Adrenal gland (tissue), 9 donors: ENCODE measurements at regions not wholly inside any gene's neighbourhood (a gene's known extent, or its start where the extent isn't known, plus 50 kb on each side); places are given as distances from the start of the nearest gene placed in this dataset.

Source experiments
- DNase-seq, 7 donors: peaks; one replicate each; pipeline ENCODE4 v3.0.0-alpha.2; 2019 to 2020
- H3K27ac ChIP-seq, 5 donors: fragments of 200-600 bp; sonication (generic) in 4 of 5; 1 replicate in 3 of 5; 2 replicates in 2 of 5; pipeline versions ENCODE4 v1.5.1 to v1.8.0; 2016 to 2020; ENCODE audit warnings: mild to moderate bottlenecking in 1 of 5
- H3K27me3 ChIP-seq: fragments of 200-600 bp; 2 replicates; pipeline ENCODE4 v1.8.0; 2021
- H3K36me3 ChIP-seq, 2 donors: fragments of 200-600 bp; replicated peaks in 1 of 2; 1 replicate in 1 of 2; 2 replicates in 1 of 2; pipeline versions ENCODE4 v1.5.1 to v1.8.0; 2018 to 2022
- H3K4me1 ChIP-seq, 2 donors: fragments of 200-600 bp; replicated peaks in 1 of 2; 1 replicate in 1 of 2; 2 replicates in 1 of 2; pipeline versions ENCODE4 v1.5.1 to v1.8.0; 2018 to 2021
- H3K4me3 ChIP-seq, 4 donors: fragments of 200-600 bp; sonication (generic) in 3 of 4; one replicate each; pipeline ENCODE4 v1.5.1; 2016 to 2018
- H3K9me3 ChIP-seq, 3 donors: fragments of 200-600 bp; sonication (generic) in 1 of 3; replicated peaks in 1 of 3; 1 replicate in 2 of 3; 2 replicates in 1 of 3; pipeline versions ENCODE4 v1.5.1 to v1.8.0; 2016 to 2021
- POLR2A ChIP-seq, 2 donors: fragments of 450-650 bp; IDR thresholded peaks; one replicate each; pipeline ENCODE4 v1.6.1; 2017; ENCODE audit warnings: antibody characterized with exemption in 2 of 2, mild to moderate bottlenecking in 2 of 2, moderate library complexity in 1 of 2
- WGBS, 4 donors: extraction: QIAGEN DNeasy Blood & Tissue Kit in 2 of 4; methylation state at CpG; one replicate each; pipeline versions ENCODE4 v1.1.5 to v1.1.7; 2013 to 2017; 5-methylcytosine and 5-hydroxymethylcytosine counted together
- intact Hi-C, 2 donors: fragments of 100-400 bp; cut with DNase I; formaldehyde crosslinking; loops; one replicate each; pipeline versions ENCODE4 v1.14.1 to v1.15.0; 2022 to 2023
- TF ChIP-seq, protein P1 (sequence below), 6 experiments: fragments of 450-650 bp in 4 of 6; fragments of 200-600 bp in 2 of 6; sonication (generic) in 1 of 6; IDR thresholded peaks; 1 replicate in 5 of 6; 2 replicates in 1 of 6; pipeline versions ENCODE4 v1.5.1 to v1.8.0; 2016 to 2021; ENCODE audit warnings: antibody characterized with exemption in 6 of 6, mild to moderate bottlenecking in 2 of 6, moderate library complexity in 1 of 6
- donor health status: healthy with polysubstance abuse.
- donor health status: Bipolar disorder and iron deficiency.
- donor health status: DM: yes; HTN: yes; CAD: no.
- donor health status: DM: no; HTN: no; CAD: no.
- donor health status: DM: no; HTN: no; CAD: no.

GRCh38 chr15:61301701-61302100, 72.6 kb upstream of the RORA start:
- H3K9me3 ChIP-seq: no peaks in the 10 kb centered on the region
- H3K27ac ChIP-seq: no peak overlapping the region
- intact Hi-C loops: no loop called here
- no peaks in the 10 kb centered on the region for H3K4me1 ChIP-seq
- H3K27me3 ChIP-seq: no peaks in the 10 kb centered on the region
- H3K36me3 ChIP-seq: no peaks in the 10 kb centered on the region
- no peak for DNase-seq
- TF ChIP-seq, protein P1, sequence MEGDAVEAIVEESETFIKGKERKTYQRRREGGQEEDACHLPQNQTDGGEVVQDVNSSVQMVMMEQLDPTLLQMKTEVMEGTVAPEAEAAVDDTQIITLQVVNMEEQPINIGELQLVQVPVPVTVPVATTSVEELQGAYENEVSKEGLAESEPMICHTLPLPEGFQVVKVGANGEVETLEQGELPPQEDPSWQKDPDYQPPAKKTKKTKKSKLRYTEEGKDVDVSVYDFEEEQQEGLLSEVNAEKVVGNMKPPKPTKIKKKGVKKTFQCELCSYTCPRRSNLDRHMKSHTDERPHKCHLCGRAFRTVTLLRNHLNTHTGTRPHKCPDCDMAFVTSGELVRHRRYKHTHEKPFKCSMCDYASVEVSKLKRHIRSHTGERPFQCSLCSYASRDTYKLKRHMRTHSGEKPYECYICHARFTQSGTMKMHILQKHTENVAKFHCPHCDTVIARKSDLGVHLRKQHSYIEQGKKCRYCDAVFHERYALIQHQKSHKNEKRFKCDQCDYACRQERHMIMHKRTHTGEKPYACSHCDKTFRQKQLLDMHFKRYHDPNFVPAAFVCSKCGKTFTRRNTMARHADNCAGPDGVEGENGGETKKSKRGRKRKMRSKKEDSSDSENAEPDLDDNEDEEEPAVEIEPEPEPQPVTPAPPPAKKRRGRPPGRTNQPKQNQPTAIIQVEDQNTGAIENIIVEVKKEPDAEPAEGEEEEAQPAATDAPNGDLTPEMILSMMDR (IDR thresholded peaks at IDR 0.05): no peak
- TF ChIP-seq POLR2A (IDR thresholded peaks at IDR 0.05): no peak
- 81 to 97% (median 90%) methylated on average over 3 of the region's 3 CpGs for WGBS, 4 donors
- H3K4me3 ChIP-seq: no peak overlapping the region

GRCh38 chr15:61299075-61299763, 70.1 kb upstream of the RORA start:
- 62 to 68% (median 64%) methylated on average over 4 of the region's 4 CpGs for WGBS, 4 donors
- Histone ChIP-seq H3K36me3 (no peaks in the 10 kb centered on the region), H3K4me1 (no peaks in the 10 kb centered on the region), H3K27ac (no peak overlapping the region), H3K9me3 (no peaks in the 10 kb centered on the region), H3K27me3 (no peaks in the 10 kb centered on the region), H3K4me3 (no peak overlapping the region)
- DNase-seq: peak in 2 of 7 donors; percentile 2 to 19
- intact Hi-C loops: no loop called here
- TF ChIP-seq POLR2A (IDR thresholded peaks at IDR 0.05): no peak
- TF ChIP-seq, protein P1 (IDR thresholded peaks at IDR 0.05): no peak

DNA sequence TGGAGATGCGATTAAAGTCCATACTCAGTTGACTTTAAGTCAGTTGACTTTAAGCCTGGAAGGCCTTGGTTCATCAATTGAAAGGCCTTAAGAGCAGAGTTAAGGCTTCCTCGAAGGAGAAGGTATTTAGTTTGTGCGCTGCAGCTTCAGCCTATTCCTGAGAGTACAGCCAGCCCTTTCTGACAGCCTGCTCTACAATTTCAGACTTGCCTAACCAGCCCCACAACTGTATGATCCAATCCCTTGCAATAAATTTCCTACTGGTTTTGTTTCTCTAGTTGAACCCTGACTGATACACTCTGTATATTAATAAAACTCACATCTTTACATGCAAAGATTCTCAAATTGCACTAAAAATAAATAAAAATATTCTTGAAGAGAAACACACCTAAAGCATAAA, 66.1 kb upstream of the RORA start:
- no peak for TF ChIP-seq POLR2A (IDR thresholded peaks at IDR 0.05)
- TF ChIP-seq, protein P1 (IDR thresholded peaks at IDR 0.05): no peak
- 82 to 94% (median 88%) methylated on average over 3 of the region's 3 CpGs for WGBS, 4 donors
- intact Hi-C loops: no loop called here
- Histone ChIP-seq H3K27me3 (no peaks in the 10 kb centered on the region), H3K4me1 (no peaks in the 10 kb centered on the region), H3K4me3 (no peak overlapping the region), H3K27ac (no peak overlapping the region), H3K9me3 (no peaks in the 10 kb centered on the region), H3K36me3 (no peaks in the 10 kb centered on the region)
- DNase-seq: no peak

- Histone ChIP-seq H3K27ac (no peak overlapping the region), H3K27me3 (peaks cover 3% of the 10 kb centered on the region), H3K9me3 (no peaks in the 10 kb centered on the region), H3K36me3 (no peaks in the 10 kb centered on the region), H3K4me1 (no peaks in the 10 kb centered on the region), H3K4me3 (no peak overlapping the region)
- TF ChIP-seq, protein P1 (IDR thresholded peaks at IDR 0.05): no peak
- TF ChIP-seq POLR2A (IDR thresholded peaks at IDR 0.05): no peak
- intact Hi-C loops: no loop called here
- no peak for DNase-seq
- 77 to 90% (median 84%) methylated on average over 4 of the region's 4 CpGs for WGBS, 4 donors
Observed at GRCh38 chr15:61282661-61283060, 53.6 kb upstream of the RORA start.
